ENCODE measurements at regions not wholly inside any gene's neighbourhood (a gene's known extent, or its start where the extent isn't known, plus 50 kb on each side); places are given as distances from the start of the nearest gene placed in this dataset.

- no peak for TF ChIP-seq POLR2AphosphoS5 (IDR thresholded peaks at IDR 0.05)
- no peak for TF ChIP-seq CTCF (IDR thresholded peaks at IDR 0.05)
Measured at GRCh38 chr16:80294172-80294571, 246.6 kb upstream of the DYNLRB2 start.
